Vagina (tissue), 2 donors: ENCODE measurements at regions not wholly inside any gene's neighbourhood (a gene's known extent, or its start where the extent isn't known, plus 50 kb on each side); places are given as distances from the start of the nearest gene placed in this dataset.

ENCODE experiments used
- DNase-seq, 2 donors: peaks; one replicate each; pipeline ENCODE4 v3.0.0-alpha.2; 2017; ENCODE audit errors: extremely low spot score in 2 of 2
- H3K27ac ChIP-seq: fragments of 200-600 bp; sonication (generic); one replicate; pipeline ENCODE4 v1.5.1; 2019
- H3K27me3 ChIP-seq: fragments of 200-600 bp; sonication (generic); one replicate; pipeline ENCODE4 v1.5.1; 2019
- H3K36me3 ChIP-seq, 2 donors: fragments of 200-600 bp; sonication (generic); one replicate each; pipeline ENCODE4 v1.5.1; 2017 to 2019
- H3K4me1 ChIP-seq: fragments of 200-600 bp; sonication (generic); one replicate; pipeline ENCODE4 v1.5.1; 2019
- H3K4me3 ChIP-seq, 2 donors: fragments of 200-600 bp; sonication (generic); 1 replicate in 1 of 2; 2 replicates in 1 of 2; pipeline ENCODE4 v1.5.1; 2016 to 2019
- H3K9me3 ChIP-seq: fragments of 200-600 bp; sonication (generic); one replicate; pipeline ENCODE4 v1.5.1; 2019
- POLR2A ChIP-seq, 2 donors: fragments of 450-650 bp; IDR thresholded peaks; one replicate each; pipeline ENCODE4 v1.6.1; 2017; ENCODE audit warnings: antibody characterized with exemption in 2 of 2, mild to moderate bottlenecking in 2 of 2, moderate library complexity in 2 of 2
- POLR2AphosphoS5 ChIP-seq, 2 donors: sonication (generic); formaldehyde crosslinking; IDR thresholded peaks; one replicate each; pipeline ENCODE4 v1.9.0; 2017; ENCODE audit warnings: antibody characterized with exemption in 2 of 2, mild to moderate bottlenecking in 2 of 2, low read depth in 1 of 2; ENCODE audit not compliant: insufficient read depth in 1 of 2
- intact Hi-C: fragments of 100-400 bp; cut with DNase I; formaldehyde crosslinking; loops from one replicate; pipeline ENCODE4 v1.15.1; 2023
- TF ChIP-seq, protein P1 (sequence below), 3 experiments: fragments of 450-650 bp in 2 of 3; fragments of 200-600 bp in 1 of 3; sonication (generic) in 1 of 3; IDR thresholded peaks; one replicate each; pipeline ENCODE4 v1.5.1; 2017 to 2019; ENCODE audit warnings: antibody characterized with exemption in 3 of 3, mild to moderate bottlenecking in 2 of 3, moderate library complexity in 2 of 3

DNA sequence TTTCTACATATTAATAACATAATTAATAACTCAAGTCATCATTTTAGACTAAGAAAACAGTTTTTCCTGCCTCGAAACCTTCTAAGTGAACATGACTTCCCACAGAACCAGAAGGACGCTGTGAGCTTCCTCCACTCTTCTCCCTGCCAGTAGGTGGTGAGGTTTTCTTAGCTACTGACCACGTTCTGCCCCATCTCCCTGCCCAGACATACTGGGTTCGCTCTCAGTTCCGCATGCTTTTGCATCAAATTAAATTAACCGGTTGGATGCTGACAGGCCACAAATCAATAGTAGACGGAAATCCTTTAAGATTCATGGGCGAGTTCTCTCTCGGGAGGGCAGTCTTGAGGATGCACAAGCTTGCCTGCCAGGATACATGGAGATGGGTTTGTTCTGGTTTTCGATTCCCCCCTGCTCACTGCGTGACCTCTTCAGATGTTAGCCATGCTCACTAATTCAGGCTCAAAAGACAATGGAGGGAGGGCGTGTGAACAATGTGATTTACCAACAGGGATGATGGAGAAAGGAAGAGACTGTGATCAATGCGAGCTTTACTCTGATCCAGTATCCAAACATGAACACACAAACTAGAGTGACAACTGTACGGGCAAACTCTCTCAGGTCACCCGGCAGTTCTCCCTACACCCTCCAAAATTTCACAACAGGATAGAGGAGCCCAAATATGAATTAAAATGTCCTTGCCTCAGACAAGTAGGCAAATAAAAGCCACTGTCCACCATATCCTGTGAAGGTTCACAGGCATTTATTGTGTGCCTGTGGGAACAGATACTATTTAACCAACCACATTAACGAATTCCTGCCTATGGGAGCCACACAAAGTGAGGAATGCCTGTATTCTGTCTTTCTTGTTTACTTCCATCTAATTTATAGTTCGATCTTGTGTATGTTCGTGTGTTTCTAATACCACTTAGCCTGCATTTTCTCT is 375.7 kb downstream of the EIPR1 start:
- Histone ChIP-seq H3K4me1 (no peaks in the 10 kb centered on the region), H3K36me3 (no peaks in the 10 kb centered on the region), H3K27ac (no peak overlapping the region), H3K9me3 (no peaks in the 10 kb centered on the region), H3K27me3 (no peaks in the 10 kb centered on the region), H3K4me3 (no peak overlapping the region)
- intact Hi-C loops: no loop called here
- TF ChIP-seq POLR2A (IDR thresholded peaks at IDR 0.05): no peak
- TF ChIP-seq, protein P1, sequence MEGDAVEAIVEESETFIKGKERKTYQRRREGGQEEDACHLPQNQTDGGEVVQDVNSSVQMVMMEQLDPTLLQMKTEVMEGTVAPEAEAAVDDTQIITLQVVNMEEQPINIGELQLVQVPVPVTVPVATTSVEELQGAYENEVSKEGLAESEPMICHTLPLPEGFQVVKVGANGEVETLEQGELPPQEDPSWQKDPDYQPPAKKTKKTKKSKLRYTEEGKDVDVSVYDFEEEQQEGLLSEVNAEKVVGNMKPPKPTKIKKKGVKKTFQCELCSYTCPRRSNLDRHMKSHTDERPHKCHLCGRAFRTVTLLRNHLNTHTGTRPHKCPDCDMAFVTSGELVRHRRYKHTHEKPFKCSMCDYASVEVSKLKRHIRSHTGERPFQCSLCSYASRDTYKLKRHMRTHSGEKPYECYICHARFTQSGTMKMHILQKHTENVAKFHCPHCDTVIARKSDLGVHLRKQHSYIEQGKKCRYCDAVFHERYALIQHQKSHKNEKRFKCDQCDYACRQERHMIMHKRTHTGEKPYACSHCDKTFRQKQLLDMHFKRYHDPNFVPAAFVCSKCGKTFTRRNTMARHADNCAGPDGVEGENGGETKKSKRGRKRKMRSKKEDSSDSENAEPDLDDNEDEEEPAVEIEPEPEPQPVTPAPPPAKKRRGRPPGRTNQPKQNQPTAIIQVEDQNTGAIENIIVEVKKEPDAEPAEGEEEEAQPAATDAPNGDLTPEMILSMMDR (IDR thresholded peaks at IDR 0.05): no peak
- TF ChIP-seq POLR2AphosphoS5 (IDR thresholded peaks at IDR 0.05; ENCODE audit: insufficient read depth in 1 of 2, low read depth in 1 of 2): no peak
- DNase-seq: no peak

DNA sequence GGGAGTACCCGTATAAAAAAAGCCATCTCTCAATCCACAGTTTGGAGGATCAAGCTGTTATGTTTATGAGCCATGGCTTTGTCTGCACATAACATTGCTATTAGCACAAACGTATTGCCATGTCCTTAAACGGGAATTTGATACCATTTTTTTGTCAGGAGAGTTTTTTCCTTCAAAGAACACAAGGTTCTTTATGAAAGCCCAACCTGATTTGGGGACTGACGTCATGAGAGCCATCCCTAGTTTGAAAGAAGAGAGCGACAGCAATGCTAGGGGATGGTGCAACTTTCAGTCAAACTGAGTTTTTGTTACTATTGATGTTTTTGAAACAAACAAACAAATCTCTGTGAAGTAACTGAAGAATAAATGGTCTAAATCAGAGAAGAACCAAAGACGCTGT is 376.6 kb downstream of the EIPR1 start:
- no peak overlapping the region for H3K4me3 ChIP-seq
- H3K27me3 ChIP-seq: no peaks in the 10 kb centered on the region
- no peaks in the 10 kb centered on the region for H3K4me1 ChIP-seq
- DNase-seq: no peak
- intact Hi-C loops: no loop called here
- H3K9me3 ChIP-seq: no peaks in the 10 kb centered on the region
- H3K27ac ChIP-seq: no peak overlapping the region
- H3K36me3 ChIP-seq: no peaks in the 10 kb centered on the region
- TF ChIP-seq POLR2A (IDR thresholded peaks at IDR 0.05) (no peak), POLR2AphosphoS5 (IDR thresholded peaks at IDR 0.05; ENCODE audit: insufficient read depth in 1 of 2, low read depth in 1 of 2) (no peak)
- TF ChIP-seq, protein P1 (IDR thresholded peaks at IDR 0.05): no peak

DNA sequence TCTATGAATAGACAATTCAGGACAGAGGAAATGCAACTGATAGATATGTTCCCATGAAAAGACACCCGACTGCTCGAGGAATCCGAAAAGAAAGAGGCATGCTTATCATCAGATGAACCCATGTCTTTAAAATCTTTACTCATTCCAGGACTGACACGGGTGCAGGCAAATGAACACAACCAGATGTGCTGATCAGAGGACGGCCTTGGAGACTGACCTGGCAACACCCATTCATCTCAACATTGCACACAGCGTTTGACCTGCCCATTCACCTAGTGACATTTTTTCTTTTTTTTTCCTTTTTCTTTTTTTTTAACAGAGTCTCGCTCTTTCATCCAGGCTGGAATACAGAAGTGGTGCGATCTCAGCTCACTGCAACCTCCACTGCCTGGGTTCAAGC is 377.5 kb downstream of the EIPR1 start:
- no peaks in the 10 kb centered on the region for H3K4me1 ChIP-seq
- DNase-seq: no peak
- no peaks in the 10 kb centered on the region for H3K27me3 ChIP-seq
- TF ChIP-seq POLR2A (IDR thresholded peaks at IDR 0.05): no peak
- TF ChIP-seq, protein P1 (IDR thresholded peaks at IDR 0.05): no peak
- no peak for TF ChIP-seq POLR2AphosphoS5 (IDR thresholded peaks at IDR 0.05; ENCODE audit: insufficient read depth in 1 of 2, low read depth in 1 of 2)
- no peak overlapping the region for H3K4me3 ChIP-seq
- H3K36me3 ChIP-seq: no peaks in the 10 kb centered on the region
- no peak overlapping the region for H3K27ac ChIP-seq
- H3K9me3 ChIP-seq: no peaks in the 10 kb centered on the region
- intact Hi-C loops: no loop called here

- H3K27ac ChIP-seq: no peak overlapping the region
- intact Hi-C loops: no loop called here
- H3K4me3 ChIP-seq: no peak overlapping the region
- H3K4me1 ChIP-seq: no peaks in the 10 kb centered on the region
- H3K9me3 ChIP-seq: no peaks in the 10 kb centered on the region
- no peaks in the 10 kb centered on the region for H3K27me3 ChIP-seq
- DNase-seq: no peak
- H3K36me3 ChIP-seq: no peaks in the 10 kb centered on the region
- TF ChIP-seq, protein P1 (IDR thresholded peaks at IDR 0.05): no peak
- TF ChIP-seq POLR2AphosphoS5 (IDR thresholded peaks at IDR 0.05; ENCODE audit: insufficient read depth in 1 of 2, low read depth in 1 of 2): no peak
- TF ChIP-seq POLR2A (IDR thresholded peaks at IDR 0.05): no peak
Observed at GRCh38 chr2:2998971-2999370, 378.6 kb downstream of the EIPR1 start.

GRCh38 chr2:2993172-2993692 is 384.4 kb downstream of the EIPR1 start:
- TF ChIP-seq, protein P1 (IDR thresholded peaks at IDR 0.05): no peak
- TF ChIP-seq POLR2A (IDR thresholded peaks at IDR 0.05) (no peak), POLR2AphosphoS5 (IDR thresholded peaks at IDR 0.05; ENCODE audit: insufficient read depth in 1 of 2, low read depth in 1 of 2) (no peak)
- H3K4me3 ChIP-seq: no peak overlapping the region
- intact Hi-C loops: no loop called here
- no peak for DNase-seq
- no peaks in the 10 kb centered on the region for H3K27me3 ChIP-seq
- no peaks in the 10 kb centered on the region for H3K9me3 ChIP-seq
- no peaks in the 10 kb centered on the region for H3K4me1 ChIP-seq
- no peak overlapping the region for H3K27ac ChIP-seq
- no peaks in the 10 kb centered on the region for H3K36me3 ChIP-seq
